HCT116 (cell line): ENCODE measurements at regions not wholly inside any gene's neighbourhood (a gene's known extent, or its start where the extent isn't known, plus 50 kb on each side); places are given as distances from the start of the nearest gene placed in this dataset.

Experiments used
- CEBPB ChIP-seq: IDR thresholded peaks from 2 replicates; pipeline ENCODE4 v1.6.1; 2012; ENCODE audit warnings: low read depth
- EGR1 ChIP-seq: IDR thresholded peaks from 2 replicates; pipeline ENCODE4 v1.6.1; 2012; ENCODE audit warnings: low read depth
- EZH2 ChIP-seq: fragments of 200-600 bp; sonication (generic); IDR thresholded peaks from 2 replicates; pipeline ENCODE4 v1.6.1; 2017; ENCODE audit warnings: antibody characterized with exemption, mixed run types
- EZH2phosphoT487 ChIP-seq: fragments of 200-600 bp; IDR thresholded peaks from 2 replicates; pipeline ENCODE4 v1.6.1; 2018; ENCODE audit warnings: antibody characterized with exemption, borderline replicate concordance
- POLR2A ChIP-seq: IDR thresholded peaks from 2 replicates; pipeline ENCODE4 v1.7.0; 2011; ENCODE audit warnings: borderline replicate concordance; ENCODE audit not compliant: insufficient read depth, insufficient read length; ENCODE audit errors: extremely low read depth
- POLR2AphosphoS5 ChIP-seq: IDR thresholded peaks from 2 replicates; pipeline ENCODE4 v1.6.1; 2011; ENCODE audit warnings: mild to moderate bottlenecking, low read depth, low read length, moderate library complexity
- SIN3A ChIP-seq: IDR thresholded peaks from 2 replicates; pipeline ENCODE4 v1.6.1; 2012; ENCODE audit warnings: low read depth
- ZNF274 ChIP-seq: fragments of 200-500 bp; sonication (Bioruptor generic); IDR thresholded peaks from 2 replicates; pipeline ENCODE4 v1.6.1; 2014; ENCODE audit warnings: mild to moderate bottlenecking, low read depth, low read length, inconsistent platforms
- TF ChIP-seq, protein P1 (sequence below), 3 experiments: fragments of 200-600 bp in 1 of 3; sonication (generic) in 1 of 3; IDR thresholded peaks in 2 of 3; conservative IDR thresholded peaks in 1 of 3; 2 replicates each; pipeline ENCODE4 v1.5.1; 2012 to 2017; ENCODE audit warnings: low read depth in 2 of 3, low read length in 2 of 3, antibody characterized with exemption in 1 of 3, borderline replicate concordance in 1 of 3, control low read depth in 1 of 3, mild to moderate bottlenecking in 1 of 3, mixed read lengths in 1 of 3, mixed run types in 1 of 3, moderate library complexity in 1 of 3; ENCODE audit not compliant: insufficient read depth in 1 of 3
- TF ChIP-seq, protein P2 (sequence below): IDR thresholded peaks from 2 replicates; pipeline ENCODE4 v1.6.1; 2011; ENCODE audit warnings: mild to moderate bottlenecking, low read length, moderate library complexity; ENCODE audit not compliant: insufficient replicate concordance; ENCODE audit errors: extremely low read depth

DNA sequence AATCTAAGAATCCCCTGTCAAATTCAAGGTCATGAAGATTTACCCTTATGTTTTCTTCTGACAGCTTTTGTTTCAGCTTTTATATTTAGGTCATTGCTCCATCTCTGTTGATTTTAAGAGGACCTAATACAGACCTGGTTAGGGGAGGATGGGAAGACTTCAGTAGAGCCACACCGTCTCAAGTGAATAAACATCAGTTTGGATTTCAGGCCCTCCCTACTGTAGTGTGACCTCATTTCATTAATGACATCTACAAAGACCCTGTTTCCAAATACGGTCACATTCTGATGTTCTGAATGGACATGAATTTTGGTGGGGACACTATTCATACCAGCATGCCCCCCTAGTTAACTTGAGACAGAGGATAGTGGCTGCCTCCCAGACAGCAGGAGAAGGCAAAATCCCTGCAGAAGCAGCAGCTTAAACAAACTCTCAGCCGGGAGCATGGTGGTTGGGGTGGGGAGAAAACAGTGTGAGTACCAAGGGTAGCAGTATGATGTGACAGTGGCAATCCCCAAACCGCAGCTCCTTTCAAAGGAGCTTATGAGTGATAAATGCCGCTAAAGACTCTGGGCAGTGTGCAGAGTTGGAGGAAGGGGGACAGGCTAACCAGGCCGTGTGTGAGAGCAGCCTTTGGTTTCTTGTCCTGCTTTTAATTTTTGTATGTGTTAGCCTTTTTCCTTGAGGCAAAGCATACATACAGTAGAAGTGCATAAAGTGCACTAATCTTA is 65.9 kb upstream of the TNP1 start:
- TF ChIP-seq EZH2 (no peak), SIN3A (no peak), POLR2AphosphoS5 (no peak), EGR1 (no peak), POLR2A (no peak), ZNF274 (no peak), EZH2phosphoT487 (no peak), CEBPB (no peak)
- TF ChIP-seq, protein P1, sequence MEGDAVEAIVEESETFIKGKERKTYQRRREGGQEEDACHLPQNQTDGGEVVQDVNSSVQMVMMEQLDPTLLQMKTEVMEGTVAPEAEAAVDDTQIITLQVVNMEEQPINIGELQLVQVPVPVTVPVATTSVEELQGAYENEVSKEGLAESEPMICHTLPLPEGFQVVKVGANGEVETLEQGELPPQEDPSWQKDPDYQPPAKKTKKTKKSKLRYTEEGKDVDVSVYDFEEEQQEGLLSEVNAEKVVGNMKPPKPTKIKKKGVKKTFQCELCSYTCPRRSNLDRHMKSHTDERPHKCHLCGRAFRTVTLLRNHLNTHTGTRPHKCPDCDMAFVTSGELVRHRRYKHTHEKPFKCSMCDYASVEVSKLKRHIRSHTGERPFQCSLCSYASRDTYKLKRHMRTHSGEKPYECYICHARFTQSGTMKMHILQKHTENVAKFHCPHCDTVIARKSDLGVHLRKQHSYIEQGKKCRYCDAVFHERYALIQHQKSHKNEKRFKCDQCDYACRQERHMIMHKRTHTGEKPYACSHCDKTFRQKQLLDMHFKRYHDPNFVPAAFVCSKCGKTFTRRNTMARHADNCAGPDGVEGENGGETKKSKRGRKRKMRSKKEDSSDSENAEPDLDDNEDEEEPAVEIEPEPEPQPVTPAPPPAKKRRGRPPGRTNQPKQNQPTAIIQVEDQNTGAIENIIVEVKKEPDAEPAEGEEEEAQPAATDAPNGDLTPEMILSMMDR (IDR thresholded peaks at IDR 0.05 in 2 of 3, conservative IDR thresholded peaks at IDR 0.05 in 1 of 3; ENCODE audit: borderline replicate concordance in 1 of 3, insufficient read depth in 1 of 3, low read depth in 2 of 3, low read length in 2 of 3), result no peak
- TF ChIP-seq, protein P2, sequence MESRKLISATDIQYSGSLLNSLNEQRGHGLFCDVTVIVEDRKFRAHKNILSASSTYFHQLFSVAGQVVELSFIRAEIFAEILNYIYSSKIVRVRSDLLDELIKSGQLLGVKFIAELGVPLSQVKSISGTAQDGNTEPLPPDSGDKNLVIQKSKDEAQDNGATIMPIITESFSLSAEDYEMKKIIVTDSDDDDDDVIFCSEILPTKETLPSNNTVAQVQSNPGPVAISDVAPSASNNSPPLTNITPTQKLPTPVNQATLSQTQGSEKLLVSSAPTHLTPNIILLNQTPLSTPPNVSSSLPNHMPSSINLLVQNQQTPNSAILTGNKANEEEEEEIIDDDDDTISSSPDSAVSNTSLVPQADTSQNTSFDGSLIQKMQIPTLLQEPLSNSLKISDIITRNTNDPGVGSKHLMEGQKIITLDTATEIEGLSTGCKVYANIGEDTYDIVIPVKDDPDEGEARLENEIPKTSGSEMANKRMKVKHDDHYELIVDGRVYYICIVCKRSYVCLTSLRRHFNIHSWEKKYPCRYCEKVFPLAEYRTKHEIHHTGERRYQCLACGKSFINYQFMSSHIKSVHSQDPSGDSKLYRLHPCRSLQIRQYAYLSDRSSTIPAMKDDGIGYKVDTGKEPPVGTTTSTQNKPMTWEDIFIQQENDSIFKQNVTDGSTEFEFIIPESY, result no peak
